HL-60 (cell line): ENCODE measurements at regions not wholly inside any gene's neighbourhood (a gene's known extent, or its start where the extent isn't known, plus 50 kb on each side); places are given as distances from the start of the nearest gene placed in this dataset.
A peak's percentile ranks its signal among the peaks of the same experiment; 100 is the strongest.

Experiments
- DNase-seq, 2 experiments: peaks; one replicate each; pipeline ENCODE4 v3.0.0-alpha.2; 2010 to 2020; ENCODE audit warnings: low read depth in 1 of 2, low spot score in 1 of 2
- H3K27ac ChIP-seq: fragments of 250-450 bp; sonication (Bioruptor Pico); replicated peaks from 2 replicates; pipeline ENCODE4 v1.5.1; 2020; ENCODE audit warnings: mild to moderate bottlenecking, moderate library complexity
- H3K27me3 ChIP-seq: fragments of 250-450 bp; sonication (Bioruptor Pico); 2 replicates; pipeline ENCODE4 v1.5.1; 2021; ENCODE audit warnings: mild to moderate bottlenecking, moderate library complexity; ENCODE audit not compliant: insufficient read depth, poor library complexity, severe bottlenecking
- H3K4me3 ChIP-seq: replicated peaks from 2 replicates; pipeline ENCODE4 v1.5.1; 2011; ENCODE audit warnings: mild to moderate bottlenecking, control low read depth, low read length; ENCODE audit not compliant: insufficient read depth
- CTCF ChIP-seq: IDR thresholded peaks from one replicate; pipeline ENCODE4 v1.5.1; 2011; ENCODE audit warnings: low read length, control low read depth, inconsistent platforms; ENCODE audit not compliant: insufficient read depth
- GABPA ChIP-seq: IDR thresholded peaks from 2 replicates; pipeline ENCODE4 v1.6.1; 2012; ENCODE audit warnings: low read depth
- POLR2AphosphoS5 ChIP-seq: IDR thresholded peaks from 2 replicates; pipeline ENCODE4 v1.6.1; 2012; ENCODE audit warnings: low read depth
- REST ChIP-seq: IDR thresholded peaks from 2 replicates; pipeline ENCODE4 v1.6.1; 2012; ENCODE audit warnings: low read depth; ENCODE audit not compliant: insufficient replicate concordance
- SPI1 ChIP-seq: IDR thresholded peaks from 2 replicates; pipeline ENCODE4 v1.6.1; 2012; ENCODE audit warnings: low read depth, mild to moderate bottlenecking, borderline replicate concordance

- TF ChIP-seq SPI1 (no peak), GABPA (no peak), CTCF (no peak), REST (no peak), POLR2AphosphoS5 (no peak)
- no peak overlapping the region for H3K27ac ChIP-seq
- no peak for DNase-seq
- peak overlapping the region; percentile 46 for H3K4me3 ChIP-seq
- no peaks in the 10 kb centered on the region for H3K27me3 ChIP-seq
These were observed 196.9 kb upstream of the ZNF184 start for GRCh38 chr6:27669624-27670301.

- TF ChIP-seq SPI1 (no peak), REST (no peak)
- no peak for DNase-seq
- H3K4me3 ChIP-seq, result peak overlapping the region; percentile 46
- no peak overlapping the region for H3K27ac ChIP-seq
- no peaks in the 10 kb centered on the region for H3K27me3 ChIP-seq
These were observed 196.4 kb upstream of the ZNF184 start for GRCh38 chr6:27669295-27669623.

- TF ChIP-seq GABPA, result no peak
- no peak for TF ChIP-seq POLR2AphosphoS5
- TF ChIP-seq REST, result no peak
- TF ChIP-seq CTCF, result no peak
- TF ChIP-seq SPI1, result no peak
- Histone ChIP-seq H3K27ac (peak overlapping the region; percentile 34), H3K27me3 (no peaks in the 10 kb centered on the region), H3K4me3 (peak overlapping the region; percentile 46)
- DNase-seq, result peak; percentile 45 to 70
These were observed 195.8 kb upstream of the ZNF184 start for GRCh38 chr6:27668442-27669294.
